ENCODE measurements at regions not wholly inside any gene's neighbourhood (a gene's known extent, or its start where the extent isn't known, plus 50 kb on each side); places are given as distances from the start of the nearest gene placed in this dataset.
"Not testable (repeated sequence)": the region's sequence is repeated elsewhere in the genome, so short reads cannot be mapped to it uniquely, and the experiment has no call there.

DNA sequence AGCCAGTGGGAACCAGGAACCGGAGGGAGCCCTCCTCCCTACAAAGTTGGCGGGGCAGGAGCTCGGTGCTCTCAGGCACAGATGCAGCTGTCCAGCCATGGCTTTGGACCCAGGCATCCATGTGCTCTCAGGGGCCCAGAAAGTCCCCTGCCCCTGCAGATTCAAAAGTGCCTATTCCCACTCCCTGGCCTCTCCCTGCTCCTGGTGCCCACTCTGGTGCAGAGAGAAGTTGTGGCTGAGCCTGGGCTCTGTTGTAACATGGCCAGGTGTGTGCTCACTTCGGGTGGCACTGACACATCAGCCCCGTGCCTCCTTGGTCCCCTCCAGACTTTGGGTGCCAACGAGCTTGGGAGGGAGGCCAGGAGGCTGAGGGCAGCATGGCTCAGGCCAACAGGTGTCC is 315.8 kb upstream of the KYNU start:
- Histone ChIP-seq H2AFZ (ENCODE audit: low read length) (no peak overlapping the region), H3K36me3 (ENCODE audit: insufficient read depth, low read length) (no peaks in the 10 kb centered on the region), H3K4me2 (ENCODE audit: low read depth, low read length, poor library complexity, severe bottlenecking) (no peak overlapping the region), H3K9ac (ENCODE audit: low read depth, low read length, poor library complexity, severe bottlenecking) (no peak overlapping the region), H3K4me3 (ENCODE audit: low read length, poor library complexity, severe bottlenecking) (no peak overlapping the region), H4K20me1 (ENCODE audit: insufficient read depth, low read length, poor library complexity, severe bottlenecking) (no peaks in the 10 kb centered on the region), H3K9me2 (replicated peaks; ENCODE audit: low read depth, low read length) (no peaks in the 10 kb centered on the region), H3K9me3 (ENCODE audit: insufficient read depth, low read depth, low read length) (no peaks in the 10 kb centered on the region), H3K79me2 (ENCODE audit: insufficient read depth, low read length) (no peaks in the 10 kb centered on the region), H3K27me3 (ENCODE audit: insufficient read depth, low read length, poor library complexity, severe bottlenecking) (no peaks in the 10 kb centered on the region), H3F3A (ENCODE audit: low read depth) (no peaks in the 10 kb centered on the region), H3K4me1 (ENCODE audit: insufficient read depth, low read length, poor library complexity, severe bottlenecking) (peaks cover 14% of the 10 kb centered on the region)
- no peak for TF ChIP-seq EZH2phosphoT487 (IDR thresholded peaks at IDR 0.05; ENCODE audit: borderline replicate concordance)
- TF ChIP-seq, protein P1, sequence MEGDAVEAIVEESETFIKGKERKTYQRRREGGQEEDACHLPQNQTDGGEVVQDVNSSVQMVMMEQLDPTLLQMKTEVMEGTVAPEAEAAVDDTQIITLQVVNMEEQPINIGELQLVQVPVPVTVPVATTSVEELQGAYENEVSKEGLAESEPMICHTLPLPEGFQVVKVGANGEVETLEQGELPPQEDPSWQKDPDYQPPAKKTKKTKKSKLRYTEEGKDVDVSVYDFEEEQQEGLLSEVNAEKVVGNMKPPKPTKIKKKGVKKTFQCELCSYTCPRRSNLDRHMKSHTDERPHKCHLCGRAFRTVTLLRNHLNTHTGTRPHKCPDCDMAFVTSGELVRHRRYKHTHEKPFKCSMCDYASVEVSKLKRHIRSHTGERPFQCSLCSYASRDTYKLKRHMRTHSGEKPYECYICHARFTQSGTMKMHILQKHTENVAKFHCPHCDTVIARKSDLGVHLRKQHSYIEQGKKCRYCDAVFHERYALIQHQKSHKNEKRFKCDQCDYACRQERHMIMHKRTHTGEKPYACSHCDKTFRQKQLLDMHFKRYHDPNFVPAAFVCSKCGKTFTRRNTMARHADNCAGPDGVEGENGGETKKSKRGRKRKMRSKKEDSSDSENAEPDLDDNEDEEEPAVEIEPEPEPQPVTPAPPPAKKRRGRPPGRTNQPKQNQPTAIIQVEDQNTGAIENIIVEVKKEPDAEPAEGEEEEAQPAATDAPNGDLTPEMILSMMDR (conservative IDR thresholded peaks at IDR 0.05; ENCODE audit: low read length): no peak

- Histone ChIP-seq H3K9ac (ENCODE audit: low read depth, low read length, poor library complexity, severe bottlenecking) (no peak overlapping the region), H3K9me3 (ENCODE audit: insufficient read depth, low read depth, low read length) (no peaks in the 10 kb centered on the region), H3K9me2 (replicated peaks; ENCODE audit: low read depth, low read length) (no peaks in the 10 kb centered on the region), H3K27me3 (ENCODE audit: insufficient read depth, low read length, poor library complexity, severe bottlenecking) (no peaks in the 10 kb centered on the region), H3K79me2 (ENCODE audit: insufficient read depth, low read length) (no peaks in the 10 kb centered on the region), H3K36me3 (ENCODE audit: insufficient read depth, low read length) (no peaks in the 10 kb centered on the region), H3K4me3 (ENCODE audit: low read length, poor library complexity, severe bottlenecking) (no peak overlapping the region), H4K20me1 (ENCODE audit: insufficient read depth, low read length, poor library complexity, severe bottlenecking) (no peaks in the 10 kb centered on the region), H2AFZ (ENCODE audit: low read length) (no peak overlapping the region), H3K4me1 (ENCODE audit: insufficient read depth, low read length, poor library complexity, severe bottlenecking) (peaks cover 14% of the 10 kb centered on the region), H3F3A (ENCODE audit: low read depth) (no peaks in the 10 kb centered on the region), H3K4me2 (ENCODE audit: low read depth, low read length, poor library complexity, severe bottlenecking) (peak overlapping the region; percentile 30)
- TF ChIP-seq EZH2phosphoT487 (IDR thresholded peaks at IDR 0.05; ENCODE audit: borderline replicate concordance): no peak
- TF ChIP-seq, protein P1 (conservative IDR thresholded peaks at IDR 0.05; ENCODE audit: low read length): no peak
These were observed 320.1 kb upstream of the KYNU start for GRCh38 chr2:142557391-142557790.

DNA sequence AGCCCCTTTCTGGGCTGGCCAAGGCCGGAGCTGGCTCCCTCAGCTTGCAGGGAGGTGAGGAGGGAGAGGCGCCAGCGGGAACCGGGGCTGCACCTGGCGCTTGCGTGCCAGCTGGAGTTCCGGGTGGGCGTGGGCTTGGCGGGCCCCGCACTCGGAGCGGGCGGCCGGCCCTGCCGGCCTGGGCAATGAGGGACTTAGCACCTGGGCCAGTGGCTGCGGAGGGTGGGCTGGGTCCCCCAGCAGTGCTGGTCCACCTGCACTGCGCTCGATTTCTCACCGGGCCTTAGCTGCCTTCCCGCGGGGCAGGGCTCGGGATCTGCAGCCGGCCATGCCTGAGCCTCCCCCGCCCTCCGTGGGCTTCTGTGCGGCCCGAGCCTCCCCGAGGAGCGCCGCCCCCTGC is 331.5 kb upstream of the KYNU start:
- H3K4me1 ChIP-seq (ENCODE audit: insufficient read depth, low read length, poor library complexity, severe bottlenecking); H3K36me3 ChIP-seq (ENCODE audit: insufficient read depth, low read length); H3K4me2 ChIP-seq (ENCODE audit: low read depth, low read length, poor library complexity, severe bottlenecking); H4K20me1 ChIP-seq (ENCODE audit: insufficient read depth, low read length, poor library complexity, severe bottlenecking); H3F3A ChIP-seq (ENCODE audit: low read depth); H3K9me3 ChIP-seq (ENCODE audit: insufficient read depth, low read depth, low read length); H3K9me2 ChIP-seq (replicated peaks; ENCODE audit: low read depth, low read length); H3K79me2 ChIP-seq (ENCODE audit: insufficient read depth, low read length); H2AFZ ChIP-seq (ENCODE audit: low read length); H3K9ac ChIP-seq (ENCODE audit: low read depth, low read length, poor library complexity, severe bottlenecking); H3K4me3 ChIP-seq (ENCODE audit: low read length, poor library complexity, severe bottlenecking); H3K27me3 ChIP-seq (ENCODE audit: insufficient read depth, low read length, poor library complexity, severe bottlenecking): not testable (repeated sequence)

GRCh38 chr2:142545036-142545435 is 332.4 kb upstream of the KYNU start:
- H3K9ac ChIP-seq (ENCODE audit: low read depth, low read length, poor library complexity, severe bottlenecking): no peak overlapping the region
- H3K4me2 ChIP-seq (ENCODE audit: low read depth, low read length, poor library complexity, severe bottlenecking): no peak overlapping the region
- H3K79me2 ChIP-seq (ENCODE audit: insufficient read depth, low read length): no peaks in the 10 kb centered on the region
- H2AFZ ChIP-seq (ENCODE audit: low read length): no peak overlapping the region
- TF ChIP-seq EZH2phosphoT487 (IDR thresholded peaks at IDR 0.05; ENCODE audit: borderline replicate concordance): no peak
- TF ChIP-seq, protein P1 (conservative IDR thresholded peaks at IDR 0.05; ENCODE audit: low read length): no peak
- H3K4me1 ChIP-seq (ENCODE audit: insufficient read depth, low read length, poor library complexity, severe bottlenecking): no peaks in the 10 kb centered on the region
- no peaks in the 10 kb centered on the region for H4K20me1 ChIP-seq (ENCODE audit: insufficient read depth, low read length, poor library complexity, severe bottlenecking)
- no peaks in the 10 kb centered on the region for H3F3A ChIP-seq (ENCODE audit: low read depth)
- H3K9me2 ChIP-seq (replicated peaks; ENCODE audit: low read depth, low read length): no peaks in the 10 kb centered on the region
- no peak overlapping the region for H3K4me3 ChIP-seq (ENCODE audit: low read length, poor library complexity, severe bottlenecking)
- H3K27me3 ChIP-seq (ENCODE audit: insufficient read depth, low read length, poor library complexity, severe bottlenecking): no peaks in the 10 kb centered on the region
- H3K9me3 ChIP-seq (ENCODE audit: insufficient read depth, low read depth, low read length): no peaks in the 10 kb centered on the region
- no peaks in the 10 kb centered on the region for H3K36me3 ChIP-seq (ENCODE audit: insufficient read depth, low read length)

All from Loucy (cell line).